ENCODE measurements at regions not wholly inside any gene's neighbourhood (a gene's known extent, or its start where the extent isn't known, plus 50 kb on each side); places are given as distances from the start of the nearest gene placed in this dataset.

DNA sequence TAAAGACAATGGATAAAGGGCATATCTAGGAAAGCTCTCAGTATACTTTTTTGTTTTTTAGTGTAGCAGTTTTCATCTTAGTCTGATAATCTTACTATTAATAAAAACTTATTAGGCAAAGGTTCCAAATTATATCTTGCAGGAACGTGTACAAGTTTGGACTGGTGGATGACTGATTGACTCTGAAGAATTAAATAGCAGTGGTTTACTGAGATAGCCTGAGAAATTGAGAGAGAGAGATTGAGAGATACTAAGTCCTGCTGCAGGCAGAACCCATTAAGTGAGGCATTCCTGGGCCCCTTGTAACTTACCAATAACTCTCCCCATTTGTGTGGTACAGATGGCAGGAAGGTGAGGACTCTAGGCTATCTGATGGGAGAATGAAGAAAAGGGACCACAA is 80.2 kb upstream of the SLC38A2 start:
- TF ChIP-seq YY1 (IDR thresholded peaks at IDR 0.05; ENCODE audit: insufficient read depth, insufficient read length) (no peak), ZNF274 (IDR thresholded peaks at IDR 0.05; ENCODE audit: low read depth, low read length) (no peak)

Measured in NT2/D1 (cell line).